GM23338 (cell line): ENCODE measurements at regions not wholly inside any gene's neighbourhood (a gene's known extent, or its start where the extent isn't known, plus 50 kb on each side); places are given as distances from the start of the nearest gene placed in this dataset.
"Not testable (repeated sequence)": the region's sequence is repeated elsewhere in the genome, so short reads cannot be mapped to it uniquely, and the experiment has no call there.

Experiments
- ATAC-seq: fragments of 200-7000 bp; cut with Tn5 transposase; 3 replicates; pipeline ENCODE4 v1.9.1; 2020
- DNase-seq: peaks from one replicate; pipeline ENCODE4 v3.0.0-alpha.2; 2015; ENCODE audit warnings: low spot score
- H2AFZ ChIP-seq: fragments of 200-600 bp; sonication (generic); 2 replicates; pipeline ENCODE4 v1.8.0; 2016; ENCODE audit warnings: antibody characterized with exemption, mild to moderate bottlenecking, moderate library complexity
- H3F3A ChIP-seq: fragments of 200-600 bp; sonication (generic); replicated peaks from 2 replicates; pipeline ENCODE4 v1.8.0; 2017; ENCODE audit warnings: antibody characterized with exemption, mixed run types, low read depth
- H3K27ac ChIP-seq: fragments of 200-600 bp; sonication (generic); 2 replicates; pipeline ENCODE4 v1.6.1; 2016; ENCODE audit warnings: low read depth
- H3K27me3 ChIP-seq: fragments of 200-600 bp; sonication (generic); 2 replicates; pipeline ENCODE4 v1.8.0; 2016; ENCODE audit warnings: mild to moderate bottlenecking, mixed run types, moderate library complexity; ENCODE audit not compliant: insufficient read depth
- H3K36me3 ChIP-seq: fragments of 200-600 bp; sonication (generic); 2 replicates; pipeline ENCODE4 v1.8.0; 2016; ENCODE audit warnings: mild to moderate bottlenecking; ENCODE audit not compliant: insufficient read depth
- H3K4me1 ChIP-seq: fragments of 200-600 bp; sonication (generic); 2 replicates; pipeline ENCODE4 v1.8.0; 2016; ENCODE audit warnings: mild to moderate bottlenecking, moderate library complexity; ENCODE audit not compliant: insufficient read depth
- H3K4me2 ChIP-seq: fragments of 200-600 bp; sonication (generic); 2 replicates; pipeline ENCODE4 v1.7.1; 2017; ENCODE audit warnings: mixed run types
- H3K4me3 ChIP-seq: fragments of 200-600 bp; sonication (generic); 2 replicates; pipeline ENCODE4 v1.6.1; 2016; ENCODE audit warnings: mixed run types
- H3K79me2 ChIP-seq: fragments of 200-600 bp; sonication (generic); replicated peaks from 2 replicates; pipeline ENCODE4 v1.8.0; 2017; ENCODE audit warnings: mild to moderate bottlenecking; ENCODE audit not compliant: insufficient read depth
- H3K9me2 ChIP-seq: fragments of 200-600 bp; sonication (generic); 2 replicates; pipeline ENCODE4 v1.8.0; 2017; ENCODE audit not compliant: insufficient read depth
- H4K20me1 ChIP-seq: fragments of 200-600 bp; sonication (generic); replicated peaks from 2 replicates; pipeline ENCODE4 v1.8.0; 2017; ENCODE audit warnings: mild to moderate bottlenecking; ENCODE audit not compliant: insufficient read depth
- H3K27ac Mint-ChIP-seq: 2 replicates; pipeline ENCODE4 v1.8.0; 2020; ENCODE audit warnings: inconsistent platforms, mild to moderate bottlenecking, moderate library complexity, mixed read lengths
- H3K27me3 Mint-ChIP-seq: 3 replicates; pipeline ENCODE4 v1.8.0; 2022; ENCODE audit warnings: low read depth, mild to moderate bottlenecking, moderate library complexity, mixed read lengths, inconsistent platforms; ENCODE audit not compliant: insufficient read depth, poor library complexity
- H3K36me3 Mint-ChIP-seq: 3 replicates; pipeline ENCODE4 v1.8.0; 2021; ENCODE audit warnings: low read depth, mild to moderate bottlenecking, inconsistent platforms, moderate library complexity, mixed read lengths
- H3K4me1 Mint-ChIP-seq: 3 replicates; pipeline ENCODE4 v1.8.0; 2020; ENCODE audit warnings: mild to moderate bottlenecking, inconsistent platforms, mixed read lengths
- H3K4me3 Mint-ChIP-seq: 3 replicates; pipeline ENCODE4 v1.8.0; 2021; ENCODE audit warnings: moderate library complexity, mild to moderate bottlenecking, inconsistent platforms, mixed read lengths
- H3K9me3 Mint-ChIP-seq: 3 replicates; pipeline ENCODE4 v1.8.0; 2020; ENCODE audit warnings: moderate library complexity, mild to moderate bottlenecking, inconsistent platforms, mixed read lengths
- CREB1 ChIP-seq: fragments of 250-450 bp; sonication (Bioruptor Pico); IDR thresholded peaks from 2 replicates; pipeline ENCODE4 v1.5.0; 2020; ENCODE audit warnings: low read depth, mild to moderate bottlenecking, moderate library complexity
- CTCF ChIP-seq, 2 experiments: fragments of 200-600 bp in 1 of 2; sonication (generic) in 1 of 2; conservative IDR thresholded peaks; 2 replicates each; pipeline versions ENCODE4 v1.5.1 to v1.6.1; 2016 to 2017; ENCODE audit warnings: antibody characterized with exemption in 2 of 2, low read depth in 2 of 2, mild to moderate bottlenecking in 2 of 2, moderate library complexity in 1 of 2
- ETS1 ChIP-seq: IDR thresholded peaks from 2 replicates; pipeline ENCODE4 v1.6.1; 2016; ENCODE audit warnings: antibody characterized with exemption
- JUNB ChIP-seq: IDR thresholded peaks from one replicate; pipeline ENCODE4 v1.6.1; 2016; ENCODE audit warnings: antibody characterized with exemption; ENCODE audit not compliant: unreplicated experiment
- STAT1 ChIP-seq: IDR thresholded peaks from one replicate; pipeline ENCODE4 v1.6.1; 2016; ENCODE audit warnings: antibody characterized with exemption; ENCODE audit not compliant: unreplicated experiment
- ZNF114 ChIP-seq: fragments of 250-450 bp; sonication (Bioruptor Pico); IDR thresholded peaks from 2 replicates; pipeline ENCODE4 v1.5.0; 2020; ENCODE audit warnings: mild to moderate bottlenecking, moderate library complexity
- ZNF462 ChIP-seq: fragments of 250-450 bp; sonication (Bioruptor Pico); IDR thresholded peaks from 2 replicates; pipeline ENCODE4 v1.5.0; 2020; ENCODE audit warnings: mild to moderate bottlenecking, moderate library complexity

DNA sequence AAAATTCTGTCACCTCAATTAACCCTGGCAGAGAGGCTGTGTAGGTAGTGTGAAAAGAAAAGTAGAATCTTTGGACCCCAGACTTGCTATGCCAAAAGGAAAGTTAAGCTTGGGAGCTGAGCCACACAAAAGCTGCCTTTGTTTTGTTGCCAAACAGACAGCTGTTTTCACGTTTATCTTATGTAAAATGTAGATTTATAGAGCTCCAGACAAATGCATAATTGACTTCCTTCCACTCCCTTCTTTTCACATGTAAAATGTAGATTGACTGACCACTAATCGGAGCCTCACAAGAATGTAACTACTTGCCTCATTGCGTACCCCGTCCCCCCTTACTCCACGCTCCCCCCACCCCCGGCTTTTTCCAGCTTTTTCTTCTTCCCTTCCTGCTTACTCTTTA, 2302.2 kb upstream of the RAG2 start (continued):
- TF ChIP-seq ETS1 (no peak), JUNB (no peak)

GRCh38 chr11:38894201-38894600, 2296.2 kb upstream of the RAG2 start:
- not testable (repeated sequence) for H4K20me1 ChIP-seq, H3K36me3 ChIP-seq, H3K27me3 ChIP-seq, H3K9me2 ChIP-seq, H3K4me3 Mint-ChIP-seq, H2AFZ ChIP-seq, H3F3A ChIP-seq, H3K4me2 ChIP-seq, H3K27ac ChIP-seq, ATAC-seq, H3K4me1 ChIP-seq, H3K4me1 Mint-ChIP-seq, H3K27me3 Mint-ChIP-seq, H3K4me3 ChIP-seq, H3K27ac Mint-ChIP-seq, H3K36me3 Mint-ChIP-seq, H3K79me2 ChIP-seq, DNase-seq
- H3K9me3 Mint-ChIP-seq: peaks cover 11% of the 10 kb centered on the region

DNA sequence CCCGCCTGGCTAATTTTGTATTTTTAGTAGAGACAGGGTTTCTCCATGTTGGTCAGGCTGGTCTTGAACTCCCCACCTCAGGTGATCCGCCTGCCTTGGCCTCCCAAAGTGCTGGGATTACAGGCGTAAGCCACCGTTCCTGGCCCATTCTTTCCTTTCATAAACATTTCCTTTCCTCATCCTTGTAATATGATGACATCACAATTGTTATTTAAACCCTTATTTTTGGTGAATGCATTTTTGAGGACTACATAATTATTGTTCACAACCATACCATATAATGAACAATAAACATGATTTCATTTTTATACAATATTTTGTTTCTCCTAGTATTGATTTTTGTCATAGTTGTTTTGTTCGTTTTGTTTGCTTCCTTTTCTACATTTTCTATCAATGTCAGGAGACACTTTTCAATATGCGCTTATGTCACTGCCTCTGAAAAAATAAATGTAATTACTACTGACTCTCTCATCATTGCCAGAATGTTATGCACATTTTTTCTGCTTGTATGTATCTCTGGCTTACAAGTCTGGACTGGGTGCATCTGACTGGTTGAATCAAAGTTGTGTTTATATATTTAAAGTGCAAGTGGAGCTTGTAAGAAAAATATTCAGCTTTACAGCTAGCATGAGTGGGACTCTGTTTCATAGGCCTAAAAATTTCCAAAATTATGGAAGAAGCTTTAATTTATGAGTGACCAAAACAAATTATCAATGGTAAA, 2286.3 kb upstream of the RAG2 start:
- H3K79me2 ChIP-seq: no peaks in the 10 kb centered on the region
- ATAC-seq: no peak
- no peaks in the 10 kb centered on the region for H4K20me1 ChIP-seq
- H3K4me3 Mint-ChIP-seq: no peak overlapping the region
- no peak overlapping the region for H3K27ac ChIP-seq
- H3F3A ChIP-seq: no peaks in the 10 kb centered on the region
- no peaks in the 10 kb centered on the region for H3K27me3 ChIP-seq
- H3K9me3 Mint-ChIP-seq: no peaks in the 10 kb centered on the region
- no peak for DNase-seq
- no peak overlapping the region for H3K4me2 ChIP-seq
- no peaks in the 10 kb centered on the region for H3K9me2 ChIP-seq
- H3K4me3 ChIP-seq: no peak overlapping the region
- H3K27ac Mint-ChIP-seq: no peak overlapping the region
- no peaks in the 10 kb centered on the region for H3K36me3 Mint-ChIP-seq
- H2AFZ ChIP-seq: no peak overlapping the region
- no peaks in the 10 kb centered on the region for H3K27me3 Mint-ChIP-seq
- H3K4me1 ChIP-seq: no peaks in the 10 kb centered on the region
- no peaks in the 10 kb centered on the region for H3K36me3 ChIP-seq
- no peaks in the 10 kb centered on the region for H3K4me1 Mint-ChIP-seq
- TF ChIP-seq STAT1: no peak
- no peak for TF ChIP-seq CREB1 (CRISPR knock-in tag)
- no peak for TF ChIP-seq ETS1
- TF ChIP-seq CTCF (conservative IDR thresholded peaks at IDR 0.05; ENCODE audit: low read depth in 2 of 2): no peak
- no peak for TF ChIP-seq ZNF462 (CRISPR knock-in tag)
- no peak for TF ChIP-seq JUNB
- TF ChIP-seq ZNF114 (CRISPR knock-in tag): no peak
